Mesenchymal stem cell (in vitro differentiated cells and primary cell): ENCODE measurements at regions not wholly inside any gene's neighbourhood (a gene's known extent, or its start where the extent isn't known, plus 50 kb on each side); places are given as distances from the start of the nearest gene placed in this dataset.

Experiments
- DNase-seq: peaks from one replicate; pipeline ENCODE4 v3.0.0-alpha.2; 2013
- H2AFZ ChIP-seq: one replicate; pipeline ENCODE4 v1.6.1; 2013; ENCODE audit warnings: low read depth, mild to moderate bottlenecking, control low read depth, inconsistent platforms, low read length, moderate library complexity
- H2AK5ac ChIP-seq: 2 replicates; pipeline ENCODE4 v1.6.1; 2013; ENCODE audit warnings: low read length, moderate library complexity, mild to moderate bottlenecking, inconsistent platforms; ENCODE audit not compliant: severe bottlenecking
- H2BK120ac ChIP-seq: one replicate; pipeline ENCODE4 v1.6.1; 2013; ENCODE audit warnings: low read depth, mild to moderate bottlenecking, inconsistent platforms, low read length, moderate library complexity
- H2BK12ac ChIP-seq, 2 experiments: one replicate each; pipeline ENCODE4 v1.6.1; 2013; ENCODE audit warnings: inconsistent platforms in 2 of 2, low read length in 2 of 2, mild to moderate bottlenecking in 2 of 2, moderate library complexity in 2 of 2, control low read depth in 1 of 2
- H2BK15ac ChIP-seq: one replicate; pipeline ENCODE4 v1.6.1; 2013; ENCODE audit warnings: mild to moderate bottlenecking, low read depth, inconsistent platforms; ENCODE audit not compliant: poor library complexity, severe bottlenecking
- H2BK5ac ChIP-seq: 2 replicates; pipeline ENCODE4 v1.6.1; 2013; ENCODE audit warnings: low read depth, mild to moderate bottlenecking, low read length, control low read depth, inconsistent platforms; ENCODE audit not compliant: poor library complexity, severe bottlenecking
- H3K14ac ChIP-seq, 2 experiments: one replicate each; pipeline ENCODE4 v1.6.1; 2013; ENCODE audit warnings: inconsistent platforms in 2 of 2, low read length in 2 of 2, control low read depth in 1 of 2, mild to moderate bottlenecking in 1 of 2, moderate library complexity in 1 of 2
- H3K18ac ChIP-seq, 2 experiments: one replicate each; pipeline ENCODE4 v1.6.1; 2013; ENCODE audit warnings: inconsistent platforms in 2 of 2, low read length in 2 of 2, control low read depth in 1 of 2, low read depth in 1 of 2, mild to moderate bottlenecking in 1 of 2
- H3K23ac ChIP-seq, 2 experiments: one replicate each; pipeline ENCODE4 v1.6.1; 2013; ENCODE audit warnings: inconsistent platforms in 2 of 2, low read length in 2 of 2, mild to moderate bottlenecking in 2 of 2, moderate library complexity in 2 of 2, control low read depth in 1 of 2
- H3K27ac ChIP-seq: 2 replicates; pipeline ENCODE4 v1.5.1; 2013; ENCODE audit warnings: mild to moderate bottlenecking, moderate library complexity, low read length, control low read depth, inconsistent platforms; ENCODE audit not compliant: poor library complexity, severe bottlenecking
- H3K27me3 ChIP-seq, 2 experiments: 2 replicates each; pipeline versions ENCODE4 v1.6.1 to v1.7.0; 2013; ENCODE audit warnings: low read length in 2 of 2, mild to moderate bottlenecking in 2 of 2, moderate library complexity in 2 of 2, control low read depth in 1 of 2, inconsistent platforms in 1 of 2; ENCODE audit not compliant: control insufficient read depth in 1 of 2, insufficient read depth in 1 of 2
- H3K36me3 ChIP-seq, 2 experiments: 2 replicates each; pipeline versions ENCODE4 v1.6.1 to v1.7.0; 2013; ENCODE audit warnings: low read length in 2 of 2, control low read depth in 1 of 2, inconsistent platforms in 1 of 2, low read depth in 1 of 2, mild to moderate bottlenecking in 1 of 2; ENCODE audit not compliant: insufficient read depth in 2 of 2, control insufficient read depth in 1 of 2
- H3K4ac ChIP-seq, 2 experiments: one replicate each; pipeline ENCODE4 v1.6.1; 2013; ENCODE audit warnings: inconsistent platforms in 2 of 2, low read length in 2 of 2, mild to moderate bottlenecking in 2 of 2, moderate library complexity in 2 of 2, control low read depth in 1 of 2, low read depth in 1 of 2
- H3K4me1 ChIP-seq: 2 replicates; pipeline ENCODE4 v1.6.1; 2013; ENCODE audit warnings: low read depth, low read length, control low read depth; ENCODE audit not compliant: control insufficient read depth, insufficient read depth
- H3K4me2 ChIP-seq: 2 replicates; pipeline ENCODE4 v1.6.1; 2013; ENCODE audit warnings: low read length, mild to moderate bottlenecking, inconsistent platforms; ENCODE audit not compliant: poor library complexity, severe bottlenecking
- H3K4me3 ChIP-seq, 2 experiments: 2 replicates each; pipeline versions ENCODE4 v1.5.1 to v1.7.0; 2013; ENCODE audit warnings: low read length in 2 of 2, mild to moderate bottlenecking in 2 of 2, control low read depth in 1 of 2, low read depth in 1 of 2; ENCODE audit not compliant: insufficient read depth in 1 of 2
- H3K79me1 ChIP-seq: replicated peaks from 2 replicates; pipeline ENCODE4 v1.6.1; 2013; ENCODE audit warnings: mild to moderate bottlenecking, control low read depth, low read length, inconsistent platforms; ENCODE audit not compliant: poor library complexity, severe bottlenecking
- H3K9ac ChIP-seq: 2 replicates; pipeline ENCODE4 v1.7.0; 2013; ENCODE audit warnings: mild to moderate bottlenecking, low read length, moderate library complexity
- H3K9me3 ChIP-seq: 2 replicates; pipeline ENCODE4 v1.7.0; 2013; ENCODE audit warnings: mild to moderate bottlenecking, low read length; ENCODE audit not compliant: control insufficient read depth
- H4K8ac ChIP-seq: one replicate; pipeline ENCODE4 v1.6.1; 2013; ENCODE audit warnings: inconsistent platforms, mild to moderate bottlenecking, low read length, moderate library complexity
- H4K91ac ChIP-seq: one replicate; pipeline ENCODE4 v1.6.1; 2013; ENCODE audit warnings: mild to moderate bottlenecking, low read length, inconsistent platforms
- WGBS: methylation state at CpG from one replicate; pipeline ENCODE4 v1.1.7; 2013; ENCODE audit warnings: mixed read lengths; 5-methylcytosine and 5-hydroxymethylcytosine counted together

DNA sequence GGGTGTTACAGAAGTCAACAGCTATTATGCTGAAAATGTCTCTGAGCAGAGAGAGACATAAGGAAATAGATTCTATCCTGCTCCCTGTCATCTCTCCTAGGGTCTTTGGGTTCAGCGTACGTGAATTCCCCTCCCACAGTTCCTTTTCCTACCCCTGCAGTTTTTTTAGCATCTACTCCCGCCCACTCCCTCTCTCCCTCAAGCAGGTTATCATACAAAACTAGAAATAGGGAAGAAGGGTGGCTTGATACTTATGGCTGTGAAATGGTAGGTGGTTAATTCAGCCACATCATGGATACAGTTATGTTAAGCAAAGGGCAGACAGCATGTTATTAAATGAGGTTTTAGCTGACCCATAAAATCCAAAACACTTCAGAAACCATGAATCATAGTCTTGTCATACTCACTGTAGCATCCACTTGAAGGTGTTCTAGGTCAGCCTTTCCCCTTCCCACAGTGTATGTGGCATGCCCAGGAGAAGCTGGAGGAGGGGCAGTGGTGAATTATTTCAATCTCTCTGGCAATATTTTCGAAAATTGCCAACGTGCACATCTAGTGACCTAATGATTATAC is 236.8 kb upstream of the SERP2 start:
- no peak for DNase-seq
- H3K27me3 ChIP-seq: no peaks in the 10 kb centered on the region

DNA sequence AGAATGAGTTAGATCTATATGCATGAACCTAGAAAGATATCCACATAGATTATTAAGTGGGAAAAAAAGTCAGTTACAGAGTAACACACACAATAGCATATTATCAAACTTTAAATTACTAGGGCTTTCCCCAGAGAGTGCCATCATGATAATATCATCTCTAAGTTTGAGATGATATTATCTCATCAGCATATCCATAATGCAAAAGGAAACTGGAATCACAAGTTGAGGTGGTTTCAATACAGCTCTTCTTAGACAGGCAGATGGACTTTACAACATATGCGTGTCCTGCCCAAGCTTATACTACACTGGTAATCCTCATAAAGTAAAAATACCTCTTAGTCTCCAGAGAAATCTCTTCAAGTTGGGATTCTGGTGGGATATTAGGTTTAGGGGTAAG is 236.2 kb upstream of the SERP2 start:
- peaks cover 8% of the 10 kb centered on the region for H3K4me1 ChIP-seq
- no peak overlapping the region for H3K14ac ChIP-seq
- no peaks in the 10 kb centered on the region for H3K9me3 ChIP-seq
- H2AK5ac ChIP-seq: no peak overlapping the region
- H4K8ac ChIP-seq: no peak overlapping the region
- no peaks in the 10 kb centered on the region for H3K79me1 ChIP-seq
- no peak overlapping the region for H2BK120ac ChIP-seq
- no peak overlapping the region for H2BK15ac ChIP-seq
- no peak overlapping the region for H3K4ac ChIP-seq
- no CpG with 5 or more reads among the region's 1 CpG for WGBS
- H3K36me3 ChIP-seq: no peaks in the 10 kb centered on the region
- no peaks in the 10 kb centered on the region for H3K27me3 ChIP-seq
- no peak overlapping the region for H4K91ac ChIP-seq
- no peak overlapping the region for H3K4me2 ChIP-seq
- no peak overlapping the region for H2AFZ ChIP-seq
- DNase-seq: no peak
- no peak overlapping the region for H3K18ac ChIP-seq
- H3K27ac ChIP-seq: no peak overlapping the region
- H2BK12ac ChIP-seq: no peak overlapping the region
- H3K4me3 ChIP-seq: no peak overlapping the region
- no peak overlapping the region for H3K9ac ChIP-seq
- no peak overlapping the region for H2BK5ac ChIP-seq
- no peak overlapping the region for H3K23ac ChIP-seq

More for the DNA sequence above, 236.8 kb upstream of the SERP2 start:
- Histone ChIP-seq H3K4me3 (no peak overlapping the region), H3K18ac (no peak overlapping the region), H3K79me1 (no peaks in the 10 kb centered on the region), H2BK12ac (no peak overlapping the region), H3K4me2 (no peak overlapping the region), H2BK5ac (no peak overlapping the region), H3K9ac (no peak overlapping the region), H3K14ac (no peak overlapping the region), H2BK120ac (no peak overlapping the region), H4K8ac (no peak overlapping the region), H4K91ac (no peak overlapping the region), H3K9me3 (no peaks in the 10 kb centered on the region), H3K27ac (no peak overlapping the region), H3K4ac (no peak overlapping the region), H2AFZ (no peak overlapping the region), H3K4me1 (peaks cover 8% of the 10 kb centered on the region), H3K23ac (no peak overlapping the region), H2BK15ac (no peak overlapping the region), H2AK5ac (no peak overlapping the region), H3K36me3 (no peaks in the 10 kb centered on the region)
- WGBS: 67% methylated on average over 2 of the region's 5 CpGs

DNA sequence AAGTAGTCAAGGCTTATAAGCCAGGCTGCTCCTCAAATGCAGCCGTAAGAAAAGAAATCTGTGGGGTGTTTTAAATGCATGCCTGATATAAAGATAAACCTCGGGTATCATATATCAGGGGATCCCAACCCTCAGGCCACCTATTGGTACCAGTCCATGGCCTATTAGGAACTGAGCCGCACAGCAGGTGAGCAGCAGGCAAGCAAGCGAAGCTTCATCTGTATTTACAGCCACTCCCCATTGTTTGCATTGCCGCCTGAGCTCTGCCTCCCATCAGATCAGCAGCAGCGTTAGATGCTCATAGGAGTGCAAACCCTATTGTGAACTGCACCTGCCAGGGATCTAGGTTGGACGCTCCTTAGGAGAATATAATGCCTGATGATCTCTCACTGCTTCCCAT is 233.5 kb upstream of the SERP2 start:
- Histone ChIP-seq H3K9me3 (no peaks in the 10 kb centered on the region), H3K4ac (no peak overlapping the region), H3K27ac (no peak overlapping the region), H4K91ac (no peak overlapping the region), H3K27me3 (no peaks in the 10 kb centered on the region), H3K79me1 (no peaks in the 10 kb centered on the region), H3K4me1 (peaks cover 6% of the 10 kb centered on the region), H3K36me3 (no peaks in the 10 kb centered on the region), H2AFZ (no peak overlapping the region), H2BK5ac (no peak overlapping the region), H3K4me3 (no peak overlapping the region), H3K14ac (no peak overlapping the region), H4K8ac (no peak overlapping the region), H3K23ac (no peak overlapping the region), H2AK5ac (no peak overlapping the region), H2BK12ac (no peak overlapping the region), H2BK15ac (no peak overlapping the region), H3K18ac (no peak overlapping the region), H2BK120ac (no peak overlapping the region), H3K9ac (no peak overlapping the region), H3K4me2 (no peak overlapping the region)
- DNase-seq: no peak
- WGBS: 89% methylated on average over 7 of the region's 7 CpGs

DNA sequence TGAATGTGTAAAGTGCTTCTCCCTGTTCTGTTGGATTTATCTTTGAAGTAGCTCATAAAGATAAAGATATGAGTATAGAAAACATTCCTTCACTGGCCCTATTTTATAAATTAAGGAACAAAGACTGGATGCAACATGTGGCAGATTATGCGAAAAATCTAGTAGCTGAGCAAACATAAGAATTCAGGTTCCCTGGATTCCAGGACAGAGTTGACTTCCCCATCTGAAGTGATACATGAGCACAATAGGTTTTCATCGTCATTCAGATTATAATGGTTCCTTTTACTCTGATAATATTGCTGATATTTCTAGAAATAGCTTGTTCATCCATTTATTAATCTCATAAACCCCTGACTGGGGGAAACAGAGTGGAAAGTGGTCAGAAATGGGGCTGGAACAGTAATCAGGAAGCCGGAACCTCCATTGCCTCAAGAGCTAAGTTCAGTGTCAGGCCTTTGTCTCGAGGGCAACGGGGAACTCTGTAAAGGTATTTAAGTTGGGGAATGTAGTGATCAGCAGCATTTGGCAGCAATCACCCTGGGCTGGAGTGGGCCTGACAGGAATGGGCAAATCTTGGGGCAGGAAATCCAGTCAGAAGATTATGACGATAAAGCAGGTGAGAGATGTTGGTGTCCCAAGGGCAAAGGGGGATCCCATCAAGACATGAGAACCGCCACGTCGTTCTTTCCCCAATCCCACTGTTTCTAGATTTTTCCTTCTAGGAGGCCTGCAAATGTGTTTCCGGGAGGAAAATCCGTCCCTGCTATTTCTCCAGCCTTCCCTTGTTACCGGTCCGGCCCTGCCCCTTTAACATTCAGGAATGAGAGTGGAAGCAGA is 232.5 kb upstream of the SERP2 start:
- peaks cover 6% of the 10 kb centered on the region for H3K4me1 ChIP-seq
- H3K36me3 ChIP-seq: no peaks in the 10 kb centered on the region
- H4K8ac ChIP-seq: peak overlapping the region; percentile 45
- 49% methylated on average over 11 of the region's 13 CpGs for WGBS
- H2AFZ ChIP-seq: no peak overlapping the region
- no peaks in the 10 kb centered on the region for H3K79me1 ChIP-seq
- peak overlapping the region; percentile 26 for H3K4me2 ChIP-seq
- peak overlapping the region in 1 of 2 experiments; percentile 76 for H3K4me3 ChIP-seq
- no peak overlapping the region for H2BK15ac ChIP-seq
- peak overlapping the region; percentile 43 for H2AK5ac ChIP-seq
- H3K27me3 ChIP-seq: no peaks in the 10 kb centered on the region
- DNase-seq: no peak
- no peaks in the 10 kb centered on the region for H3K9me3 ChIP-seq
- H3K18ac ChIP-seq: peak overlapping the region; percentile 64 to 74
- H3K23ac ChIP-seq: no peak overlapping the region
- H3K9ac ChIP-seq: peak overlapping the region; percentile 95
- peak overlapping the region; percentile 89 for H3K27ac ChIP-seq
- H2BK5ac ChIP-seq: no peak overlapping the region
- peak overlapping the region; percentile 87 for H4K91ac ChIP-seq
- H2BK120ac ChIP-seq: no peak overlapping the region
- no peak overlapping the region for H3K14ac ChIP-seq
- peak overlapping the region; percentile 7 to 69 for H3K4ac ChIP-seq
- no peak overlapping the region for H2BK12ac ChIP-seq
